ENCODE measurements at regions not wholly inside any gene's neighbourhood (a gene's known extent, or its start where the extent isn't known, plus 50 kb on each side); places are given as distances from the start of the nearest gene placed in this dataset.

GRCh38 chr5:65087154-65087553, 318.4 kb downstream of the CWC27 start:
- TF ChIP-seq CTCF (IDR thresholded peaks at IDR 0.05) = no peak
- peaks cover 6% of the 10 kb centered on the region for H3K4me1 Mint-ChIP-seq

GRCh38 chr5:65094279-65094678, 325.5 kb downstream of the CWC27 start:
- Mint-ChIP-seq H3K4me1 (no peaks in the 10 kb centered on the region), H3K9me3 (peaks cover 15 to 25% (median 17%) of the 10 kb centered on the region in 7 donors)
- 95% methylated on average over 3 of the region's 5 CpGs for WGBS (ENCODE audit: insufficient coverage)

More at GRCh38 chr5:65087154-65087553, 318.4 kb downstream of the CWC27 start:
- H3K4me2 ChIP-seq (replicated peaks; ENCODE audit: extremely low read depth, low read length, poor library complexity, severe bottlenecking) = no peak overlapping the region
- peaks cover 0 to 2% (median 1%) of the 10 kb centered on the region in 3 donors for H3K27me3 Mint-ChIP-seq (ENCODE audit: low read depth in 3 of 3)
- no peak overlapping the region for H2AFZ ChIP-seq (ENCODE audit: insufficient read depth, low read depth, low read length, poor library complexity, severe bottlenecking)
- H3K9ac ChIP-seq (ENCODE audit: insufficient read depth, low read length, poor library complexity, severe bottlenecking) = no peak overlapping the region
- no peaks in the 10 kb centered on the region for H4K20me1 ChIP-seq (ENCODE audit: insufficient read depth, low read length)
- H3K4me1 ChIP-seq (ENCODE audit: control insufficient read depth in 1 of 2, insufficient read depth in 2 of 2, low read length in 2 of 2) = peaks cover 0 to 4% of the 10 kb centered on the region in 2 donors
- WGBS (ENCODE audit: insufficient coverage) = 83% methylated on average over 1 of the region's 3 CpGs
- no peak overlapping the region for H3K4me3 Mint-ChIP-seq
- H3K9me3 Mint-ChIP-seq = peaks cover 10 to 21% (median 14%) of the 10 kb centered on the region in 7 donors
- no peak overlapping the region for H3K4me3 ChIP-seq (replicated peaks in 1 of 3; ENCODE audit: low read depth in 2 of 3, low read length in 3 of 3)
- no peaks in the 10 kb centered on the region for H3K27me3 ChIP-seq (ENCODE audit: control insufficient read depth in 2 of 2, insufficient read depth in 2 of 2, low read length in 2 of 2)
- no peaks in the 10 kb centered on the region for H3K36me3 Mint-ChIP-seq
- peaks cover 10 to 16% of the 10 kb centered on the region in 2 donors for H3K9me3 ChIP-seq (replicated peaks in 1 of 2; ENCODE audit: control insufficient read depth in 1 of 2, insufficient read depth in 1 of 2, low read length in 2 of 2)
- no peaks in the 10 kb centered on the region for H3K36me3 ChIP-seq (replicated peaks in 1 of 2; ENCODE audit: control insufficient read depth in 1 of 2, insufficient read depth in 2 of 2, low read length in 2 of 2)
- H3K79me2 ChIP-seq (ENCODE audit: insufficient read depth, low read length) = no peaks in the 10 kb centered on the region
- intact Hi-C loops (cut with micrococcal nuclease) = no loop called here
- DNase-seq = no peak
- H3K27ac ChIP-seq (ENCODE audit: low read depth in 1 of 2, low read length in 2 of 2) = no peak overlapping the region
- no peak overlapping the region for H3K27ac Mint-ChIP-seq

More at GRCh38 chr5:65094279-65094678, 325.5 kb downstream of the CWC27 start:
- H3K27me3 ChIP-seq (ENCODE audit: control insufficient read depth in 2 of 2, insufficient read depth in 2 of 2, low read length in 2 of 2) = no peaks in the 10 kb centered on the region
- no peaks in the 10 kb centered on the region for H3K36me3 ChIP-seq (replicated peaks in 1 of 2; ENCODE audit: control insufficient read depth in 1 of 2, insufficient read depth in 2 of 2, low read length in 2 of 2)
- Mint-ChIP-seq H3K4me3 (no peak overlapping the region), H3K27me3 (ENCODE audit: low read depth in 3 of 3) (peaks cover 0 to 4% (median 2%) of the 10 kb centered on the region in 3 donors), H3K27ac (no peak overlapping the region), H3K36me3 (no peaks in the 10 kb centered on the region)
- H3K4me2 ChIP-seq (replicated peaks; ENCODE audit: extremely low read depth, low read length, poor library complexity, severe bottlenecking) = no peak overlapping the region
- H3K9me3 ChIP-seq (replicated peaks in 1 of 2; ENCODE audit: control insufficient read depth in 1 of 2, insufficient read depth in 1 of 2, low read length in 2 of 2) = peaks cover 16 to 21% of the 10 kb centered on the region in 2 donors
- no peaks in the 10 kb centered on the region for H3K4me1 ChIP-seq (ENCODE audit: control insufficient read depth in 1 of 2, insufficient read depth in 2 of 2, low read length in 2 of 2)
- no peaks in the 10 kb centered on the region for H4K20me1 ChIP-seq (ENCODE audit: insufficient read depth, low read length)
- intact Hi-C loops (cut with micrococcal nuclease) = no loop called here
- DNase-seq = no peak
- H3K9ac ChIP-seq (ENCODE audit: insufficient read depth, low read length, poor library complexity, severe bottlenecking) = no peak overlapping the region
- no peak overlapping the region for H3K27ac ChIP-seq (ENCODE audit: low read depth in 1 of 2, low read length in 2 of 2)
- no peak overlapping the region for H3K4me3 ChIP-seq (replicated peaks in 1 of 3; ENCODE audit: low read depth in 2 of 3, low read length in 3 of 3)
- H2AFZ ChIP-seq (ENCODE audit: insufficient read depth, low read depth, low read length, poor library complexity, severe bottlenecking) = no peak overlapping the region
- no peaks in the 10 kb centered on the region for H3K79me2 ChIP-seq (ENCODE audit: insufficient read depth, low read length)
- TF ChIP-seq CTCF (IDR thresholded peaks at IDR 0.05) = no peak

All from CD14-positive monocyte (primary cell).